Mammary epithelial cell (primary cell): ENCODE measurements at regions not wholly inside any gene's neighbourhood (a gene's known extent, or its start where the extent isn't known, plus 50 kb on each side); places are given as distances from the start of the nearest gene placed in this dataset.

Experiments used
- CTCF ChIP-seq, 2 donors: IDR thresholded peaks in 1 of 2; conservative IDR thresholded peaks in 1 of 2; 2 replicates each; pipeline ENCODE4 v1.5.1; 2011 to 2012; ENCODE audit warnings: inconsistent platforms in 2 of 2, low read length in 2 of 2, mild to moderate bottlenecking in 2 of 2, control low read depth in 1 of 2, low read depth in 1 of 2; ENCODE audit not compliant: insufficient read depth in 1 of 2; ENCODE audit errors: extremely low read depth in 1 of 2
- EZH2 ChIP-seq: IDR thresholded peaks from 2 replicates; pipeline ENCODE4 v1.6.1; 2012; ENCODE audit warnings: low read length, inconsistent platforms, borderline replicate concordance

GRCh38 chr2:122328816-122329215 is 573.4 kb downstream of the TSN start:
- no peak for TF ChIP-seq EZH2
- no peak for TF ChIP-seq CTCF (conservative IDR thresholded peaks at IDR 0.05 in 1 of 2, IDR thresholded peaks at IDR 0.05 in 1 of 2; ENCODE audit: extremely low read depth in 1 of 2, insufficient read depth in 1 of 2, low read depth in 1 of 2, low read length in 2 of 2)
